ENCODE measurements at regions not wholly inside any gene's neighbourhood (a gene's known extent, or its start where the extent isn't known, plus 50 kb on each side); places are given as distances from the start of the nearest gene placed in this dataset.

DNA sequence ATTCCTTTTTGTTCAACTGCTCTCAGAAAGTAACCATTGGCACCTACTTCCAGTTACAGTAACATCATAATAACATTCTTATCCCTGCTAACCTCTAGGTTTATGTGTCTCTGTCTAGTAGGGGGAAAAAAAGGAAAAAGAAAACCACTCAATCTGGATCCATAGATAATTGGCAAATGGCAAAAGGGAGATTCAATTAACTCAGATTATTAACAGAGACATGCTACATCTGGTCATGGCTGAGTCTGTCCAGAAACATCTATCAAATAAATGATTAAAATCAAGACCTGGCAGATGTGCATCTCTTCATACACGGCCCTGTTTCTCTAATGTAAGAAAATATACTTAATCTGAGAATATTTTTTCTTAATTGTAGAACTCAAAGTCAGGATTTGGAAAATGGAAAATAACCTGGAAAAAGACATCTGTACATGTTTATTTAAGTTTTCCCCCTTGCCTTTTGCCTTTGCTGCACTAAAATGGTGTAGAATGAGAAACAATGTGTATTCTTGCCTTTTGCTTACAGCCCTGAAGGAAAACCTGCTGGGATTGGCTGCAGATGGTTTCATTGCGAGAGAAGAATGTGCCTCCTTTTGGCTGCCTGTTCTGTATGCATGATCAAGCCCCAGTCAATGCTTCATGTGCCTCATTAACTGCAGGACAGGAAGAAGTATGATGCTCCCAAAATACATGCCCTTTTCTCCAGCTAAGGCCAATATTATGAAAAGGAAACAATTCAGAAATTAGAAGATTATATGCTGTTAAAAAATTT is 921.6 kb upstream of the PCDH20 start:
- DNase-seq: no peak

DNA sequence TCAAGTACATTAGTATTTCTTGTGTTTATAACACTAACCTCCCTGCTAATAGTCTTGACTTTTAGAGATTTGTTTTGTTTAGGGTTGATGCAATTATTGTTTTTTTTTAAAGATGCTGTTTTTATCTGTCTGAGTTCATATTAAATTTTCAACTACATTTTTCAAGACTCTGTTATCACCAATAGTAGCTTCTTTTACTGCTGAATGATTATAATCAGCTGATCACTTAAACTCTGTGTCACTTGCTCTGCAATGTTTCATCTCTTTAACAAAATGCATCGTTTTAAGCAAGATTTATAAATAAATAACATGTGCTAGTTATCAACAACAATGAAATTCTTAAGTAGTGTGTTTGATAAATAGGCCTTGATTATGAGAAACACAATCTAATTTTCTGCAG is 920.9 kb upstream of the PCDH20 start:
- no peak for DNase-seq

- no peak for DNase-seq
These were observed 917.8 kb upstream of the PCDH20 start for GRCh38 chr13:62333466-62333865.

GRCh38 chr13:62331384-62331783 is 915.7 kb upstream of the PCDH20 start:
- DNase-seq: no peak

DNA sequence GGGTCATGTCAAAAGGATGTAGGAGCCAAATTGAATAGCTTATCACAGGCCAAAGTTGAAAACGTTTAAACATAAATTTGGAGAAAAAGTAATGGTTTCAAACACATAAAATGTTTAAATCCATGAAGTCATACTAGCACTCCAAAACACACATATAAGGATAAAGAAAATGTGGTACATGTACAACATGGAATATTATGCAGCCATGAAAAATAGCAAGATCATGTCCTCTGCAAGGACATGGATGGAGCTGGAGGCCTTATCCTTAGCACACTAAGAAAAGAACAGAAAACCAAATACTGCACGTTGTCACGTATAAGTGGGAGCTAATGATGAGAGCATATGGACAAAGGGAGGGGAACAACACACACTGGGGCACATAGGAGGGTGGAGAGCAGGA is 911.7 kb upstream of the PCDH20 start:
- DNase-seq: no peak

DNA sequence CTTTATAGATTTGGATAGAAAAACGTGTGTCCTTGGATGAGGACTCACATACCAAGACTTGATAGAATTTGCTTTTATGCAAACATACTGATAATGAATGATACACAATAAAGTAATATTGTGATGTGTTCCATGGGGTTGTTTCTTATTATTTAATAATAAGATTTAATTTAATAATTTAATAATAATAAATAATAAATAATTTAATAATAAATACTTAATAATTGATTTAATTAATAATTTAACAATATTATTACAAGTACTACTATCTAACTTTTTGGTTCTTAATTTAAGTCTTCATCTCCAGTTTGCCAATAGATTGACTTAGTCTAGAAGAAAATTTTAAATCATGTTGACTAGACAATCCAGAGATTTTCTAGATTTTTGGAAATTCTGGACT is 909.2 kb upstream of the PCDH20 start:
- no peak for DNase-seq

- no peak for DNase-seq
These were observed 906.2 kb upstream of the PCDH20 start for GRCh38 chr13:62321895-62322294.

- DNase-seq: no peak
These were observed 905.5 kb upstream of the PCDH20 start for GRCh38 chr13:62321139-62321538.

DNA sequence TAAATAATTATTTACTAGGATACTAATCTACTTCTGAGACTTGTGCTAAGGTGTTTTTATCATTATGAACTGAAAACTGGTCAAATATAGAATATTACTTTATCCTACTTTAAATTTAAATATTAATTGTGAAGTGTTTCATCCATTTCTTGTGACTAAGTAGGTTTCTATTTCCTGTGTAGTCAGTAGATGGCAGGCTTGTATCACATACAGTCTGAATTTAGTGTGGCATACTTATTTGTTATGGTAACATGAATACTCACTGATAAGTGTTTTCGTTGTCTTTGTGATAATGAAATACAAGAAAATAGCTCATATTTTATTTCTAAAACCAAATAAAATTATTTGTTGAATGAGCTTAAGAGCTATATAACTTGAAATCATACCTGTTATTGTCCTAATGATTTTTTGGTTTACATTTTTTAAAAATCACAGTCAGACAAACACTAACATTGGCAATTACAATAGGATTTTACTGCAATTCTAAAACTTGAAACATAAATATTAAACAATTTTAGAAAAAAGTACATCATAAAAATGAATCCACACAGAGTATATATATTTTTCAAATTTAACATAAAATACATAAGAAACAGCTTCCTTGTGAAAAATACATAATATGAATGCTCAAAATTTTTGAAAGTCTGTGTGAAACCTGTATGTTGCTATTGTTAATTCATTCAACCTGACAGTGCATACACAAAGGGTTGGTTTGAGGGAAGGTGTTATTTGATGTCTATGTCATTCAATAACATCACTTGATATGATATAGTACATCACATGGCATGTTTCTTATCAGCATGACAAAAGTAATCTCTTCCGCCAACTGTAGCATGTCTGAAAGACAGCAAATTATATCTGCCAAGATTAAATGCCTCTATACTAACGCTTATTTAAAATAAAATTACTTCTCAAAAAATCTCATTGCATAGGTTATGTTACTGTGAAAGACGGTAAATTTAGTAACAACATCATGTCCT is 904.8 kb upstream of the PCDH20 start:
- no peak for DNase-seq

GRCh38 chr13:62309904-62310303 is 894.3 kb upstream of the PCDH20 start:
- no peak for DNase-seq

- no peak for DNase-seq
These were observed 890.1 kb upstream of the PCDH20 start for GRCh38 chr13:62305756-62306155.

DNA sequence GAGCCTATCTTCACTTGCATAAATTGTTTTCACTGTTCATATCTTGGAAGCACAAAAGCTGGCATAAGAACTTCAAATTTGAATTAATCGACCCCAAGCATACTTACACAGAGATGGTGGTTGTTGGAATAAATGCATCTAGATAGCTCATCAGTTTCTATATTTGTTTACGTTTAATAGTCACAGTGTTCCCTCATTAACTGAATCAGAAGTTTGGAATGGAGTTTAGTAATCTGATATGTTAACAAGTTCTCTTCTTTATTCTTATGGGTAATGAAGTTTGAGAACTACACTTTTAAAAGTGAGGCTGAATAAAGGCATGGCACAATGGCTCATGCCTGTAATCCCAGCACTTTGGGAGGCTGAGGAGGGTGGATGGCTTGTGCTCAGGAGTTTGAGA is 886.7 kb upstream of the PCDH20 start:
- no peak for DNase-seq

DNA sequence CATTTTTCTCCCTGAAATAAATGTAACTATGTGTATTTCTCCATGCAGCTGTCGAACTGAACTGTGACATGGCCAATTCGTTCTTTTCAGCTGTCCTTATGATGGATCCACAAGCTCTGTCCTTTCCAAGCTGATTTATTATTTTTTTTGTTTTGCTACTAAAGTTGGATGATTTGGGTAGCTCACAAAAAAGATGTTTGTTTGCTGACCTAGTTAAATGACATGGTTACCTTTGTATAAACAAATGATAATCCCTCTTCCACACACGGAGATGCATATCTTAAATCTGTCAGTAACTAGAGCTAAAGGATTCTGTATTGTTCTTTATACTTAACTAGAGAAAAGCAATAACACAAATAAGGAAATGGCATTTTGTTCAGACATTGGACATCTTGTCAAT is 884.3 kb upstream of the PCDH20 start:
- no peak for DNase-seq

DNA sequence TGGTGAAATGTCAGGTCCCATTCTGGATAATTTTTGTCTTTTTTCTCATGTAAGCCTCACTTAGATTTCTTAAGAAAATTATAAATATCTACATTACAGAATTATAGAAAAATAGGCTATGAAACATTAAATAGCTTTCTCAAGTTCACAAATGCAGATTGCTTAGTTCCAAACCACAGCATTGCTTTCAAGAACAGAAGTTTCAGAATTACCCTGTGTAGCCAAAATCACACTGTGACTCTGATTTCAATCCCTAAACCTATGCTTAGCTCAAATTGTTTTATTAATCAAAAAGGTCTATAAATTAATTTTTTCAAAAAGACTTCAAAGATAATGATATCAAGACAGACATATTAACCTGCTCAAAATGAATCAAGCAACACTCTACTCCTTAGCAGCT is 881.2 kb upstream of the PCDH20 start:
- DNase-seq: no peak

- no peak for DNase-seq
These were observed 878.6 kb upstream of the PCDH20 start for GRCh38 chr13:62294244-62294643.

DNA sequence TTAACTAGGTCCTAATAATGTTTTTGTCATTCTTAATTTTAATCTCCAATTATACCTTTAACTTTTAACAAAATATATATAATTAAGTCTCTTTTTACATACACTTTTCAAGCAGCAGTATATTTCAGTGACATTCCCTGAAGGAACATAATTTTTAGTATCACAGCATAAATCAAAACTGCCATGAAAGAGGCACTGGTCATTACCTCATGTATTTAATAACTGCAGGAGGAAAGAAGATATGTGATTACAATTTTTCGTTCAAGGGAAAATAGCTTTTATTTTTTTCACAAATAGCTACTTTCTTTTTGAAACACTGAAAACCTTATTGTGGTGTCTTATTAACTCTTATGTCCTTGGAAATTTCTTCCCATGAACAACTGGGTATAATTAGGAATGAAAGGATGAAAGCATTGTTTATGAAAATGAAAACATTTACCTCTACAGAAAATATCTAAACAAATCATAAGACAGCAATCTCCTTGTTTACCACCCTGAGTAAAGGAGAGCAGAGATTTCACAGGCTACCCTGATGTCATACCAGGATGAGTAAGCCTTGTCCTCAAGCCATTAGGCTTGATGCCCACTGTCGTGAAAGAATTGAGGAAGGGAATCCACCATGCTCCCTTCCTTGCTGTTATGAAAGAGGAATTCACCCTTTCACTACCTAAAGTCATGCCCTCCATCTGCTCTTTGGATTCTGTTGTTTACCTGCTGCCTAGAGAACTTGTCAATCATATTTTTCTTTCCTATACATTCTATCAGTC is 877.2 kb upstream of the PCDH20 start:
- no peak for DNase-seq

GRCh38 chr13:62290542-62290941 is 874.9 kb upstream of the PCDH20 start:
- no peak for DNase-seq

GRCh38 chr13:62287764-62288163 is 872.1 kb upstream of the PCDH20 start:
- no peak for DNase-seq

- DNase-seq: no peak
These were observed 864.9 kb upstream of the PCDH20 start for GRCh38 chr13:62280590-62280989.

DNA sequence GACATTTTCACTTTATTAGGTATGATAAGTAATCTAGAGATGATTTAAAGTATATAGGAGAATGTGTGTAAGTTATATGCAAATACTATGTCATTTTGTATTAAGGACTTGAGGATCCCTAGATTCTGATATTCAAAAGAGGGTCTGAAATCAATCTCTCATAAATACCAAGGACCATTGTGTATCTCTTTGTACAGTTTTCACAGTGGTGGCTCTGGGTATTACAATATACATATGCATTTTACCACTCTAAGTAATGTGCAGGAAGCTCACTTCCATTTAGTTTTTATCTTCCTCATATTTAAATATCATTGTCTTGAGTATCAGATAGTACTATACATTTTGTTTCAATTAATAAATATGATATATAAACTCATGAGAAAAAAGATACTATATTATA is 862.6 kb upstream of the PCDH20 start:
- DNase-seq: no peak

DNA sequence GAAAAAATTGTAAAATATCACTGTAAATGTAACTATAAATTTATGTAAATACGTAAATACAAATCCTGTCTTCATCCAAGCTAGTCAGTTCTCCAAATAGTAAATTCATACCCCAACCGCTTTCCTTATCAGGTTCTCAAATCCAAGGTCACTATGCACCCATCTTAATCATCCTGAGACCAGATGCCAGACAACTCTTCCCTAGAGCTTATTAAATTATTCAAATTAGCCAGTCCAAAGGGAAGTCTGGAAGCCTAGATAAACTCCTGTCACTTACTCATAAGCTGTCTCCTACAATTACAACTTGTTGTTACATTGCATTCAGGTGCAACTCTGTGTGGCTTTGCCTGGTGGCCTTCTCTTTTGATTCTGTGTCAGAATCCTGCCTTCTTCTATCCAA is 836.1 kb upstream of the PCDH20 start:
- no peak for DNase-seq

DNA sequence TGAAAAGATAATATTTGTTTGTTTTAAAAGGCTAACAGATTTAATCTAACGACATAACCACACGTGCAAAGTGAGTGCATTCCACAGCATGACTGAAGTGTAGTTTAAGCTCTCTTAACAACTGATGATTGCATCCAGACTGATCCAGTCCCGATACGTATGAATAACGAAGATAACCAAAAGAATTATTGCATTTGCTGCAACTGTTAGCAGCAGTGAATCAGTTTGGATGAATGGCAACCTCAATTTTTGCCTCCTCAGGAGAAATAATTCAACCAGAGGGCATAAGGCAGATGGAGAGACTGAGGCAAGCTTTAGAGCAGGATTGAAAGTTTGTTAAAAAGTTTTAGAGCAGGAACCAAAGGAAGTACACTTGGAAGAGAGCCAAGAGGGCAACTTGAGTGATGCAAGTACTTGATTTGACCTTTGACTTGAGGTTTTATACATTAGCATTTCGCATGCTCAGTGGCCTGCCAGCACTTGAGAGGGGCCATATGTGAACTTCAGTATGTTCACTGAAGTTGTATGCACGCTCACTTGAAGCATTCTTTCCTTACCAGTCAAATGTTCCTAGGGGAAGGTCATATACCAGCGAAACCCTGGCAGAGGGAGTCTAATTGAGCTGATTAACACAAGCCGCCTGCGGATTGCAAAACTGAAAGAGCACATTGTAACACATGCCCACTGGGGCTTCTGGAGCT is 835.0 kb upstream of the PCDH20 start:
- DNase-seq: no peak

DNA sequence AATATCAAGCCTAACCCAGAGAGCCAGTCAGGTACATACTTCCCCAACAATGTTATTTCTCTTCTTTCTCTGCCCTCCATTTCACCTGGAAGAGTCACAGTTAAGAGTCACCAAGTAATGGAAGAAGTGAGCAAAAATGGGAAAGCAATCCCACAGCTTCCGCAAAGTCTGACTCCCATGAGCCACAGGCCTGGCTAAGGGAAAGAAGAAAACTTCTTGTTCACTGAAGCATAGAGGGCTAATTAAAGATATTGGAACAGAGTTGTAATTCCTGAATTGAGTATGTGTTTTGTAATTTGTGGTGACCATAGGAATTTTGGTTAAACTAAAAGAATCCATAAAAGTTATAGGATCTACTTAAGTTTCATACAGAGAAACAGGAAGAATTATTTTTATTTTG is 830.9 kb upstream of the PCDH20 start:
- no peak for DNase-seq
